ENCODE measurements at regions not wholly inside any gene's neighbourhood (a gene's known extent, or its start where the extent isn't known, plus 50 kb on each side); places are given as distances from the start of the nearest gene placed in this dataset.

GRCh38 chr6:91330896-91331295 is 744.0 kb upstream of the MAP3K7 start:
- intact Hi-C loops (cut with DNase I; ENCODE audit: low total_unique reads), result no loop called here
- Histone ChIP-seq H3K27me3 (no peaks in the 10 kb centered on the region), H3K9me3 (no peaks in the 10 kb centered on the region), H3K36me3 (no peaks in the 10 kb centered on the region), H3K4me3 (no peak overlapping the region), H3K4me1 (no peaks in the 10 kb centered on the region), H3K27ac (no peak overlapping the region)
- DNase-seq, result no peak
- no peak for TF ChIP-seq CTCF (IDR thresholded peaks at IDR 0.05)

GRCh38 chr6:91328241-91328640 is 741.4 kb upstream of the MAP3K7 start:
- H3K27me3 ChIP-seq, result no peaks in the 10 kb centered on the region
- TF ChIP-seq CTCF (IDR thresholded peaks at IDR 0.05), result no peak
- H3K27ac ChIP-seq, result no peak overlapping the region
- no peak for DNase-seq
- H3K36me3 ChIP-seq, result no peaks in the 10 kb centered on the region
- intact Hi-C loops (cut with DNase I; ENCODE audit: low total_unique reads), result no loop called here
- no peaks in the 10 kb centered on the region for H3K4me1 ChIP-seq
- H3K9me3 ChIP-seq, result no peaks in the 10 kb centered on the region
- no peak overlapping the region for H3K4me3 ChIP-seq

- H3K27me3 ChIP-seq, result no peaks in the 10 kb centered on the region
- no peaks in the 10 kb centered on the region for H3K36me3 ChIP-seq
- no peak overlapping the region for H3K4me3 ChIP-seq
- H3K9me3 ChIP-seq, result no peaks in the 10 kb centered on the region
- no peak for DNase-seq
- no peak overlapping the region for H3K27ac ChIP-seq
- TF ChIP-seq CTCF (IDR thresholded peaks at IDR 0.05), result no peak
- intact Hi-C loops (cut with DNase I; ENCODE audit: low total_unique reads), result no loop called here
- no peaks in the 10 kb centered on the region for H3K4me1 ChIP-seq
Observed at GRCh38 chr6:91324711-91325110, 737.8 kb upstream of the MAP3K7 start.

- no peaks in the 10 kb centered on the region for H3K27me3 ChIP-seq
- no peaks in the 10 kb centered on the region for H3K4me1 ChIP-seq
- intact Hi-C loops (cut with DNase I; ENCODE audit: low total_unique reads), result no loop called here
Observed at GRCh38 chr6:91317984-91318383, 731.1 kb upstream of the MAP3K7 start.

GRCh38 chr6:91317247-91317835 is 730.5 kb upstream of the MAP3K7 start:
- no peak for DNase-seq
- H3K4me3 ChIP-seq, result no peak overlapping the region
- no peak for TF ChIP-seq CTCF (IDR thresholded peaks at IDR 0.05)

More at GRCh38 chr6:91317984-91318383, 731.1 kb upstream of the MAP3K7 start:
- no peak for TF ChIP-seq CTCF (IDR thresholded peaks at IDR 0.05)
- H3K9me3 ChIP-seq, result no peaks in the 10 kb centered on the region
- H3K36me3 ChIP-seq, result no peaks in the 10 kb centered on the region
- H3K27ac ChIP-seq, result no peak overlapping the region
- H3K4me3 ChIP-seq, result no peak overlapping the region
- DNase-seq, result no peak

GRCh38 chr6:91310178-91310577 is 723.3 kb upstream of the MAP3K7 start:
- no peak for TF ChIP-seq CTCF (IDR thresholded peaks at IDR 0.05)
- no peak for DNase-seq
- intact Hi-C loops (cut with DNase I; ENCODE audit: low total_unique reads), result no loop called here
- H3K27ac ChIP-seq, result no peak overlapping the region
- no peaks in the 10 kb centered on the region for H3K36me3 ChIP-seq
- no peaks in the 10 kb centered on the region for H3K27me3 ChIP-seq
- no peak overlapping the region for H3K4me3 ChIP-seq
- no peaks in the 10 kb centered on the region for H3K9me3 ChIP-seq
- no peaks in the 10 kb centered on the region for H3K4me1 ChIP-seq

More at GRCh38 chr6:91317247-91317835, 730.5 kb upstream of the MAP3K7 start:
- Histone ChIP-seq H3K27me3 (no peaks in the 10 kb centered on the region), H3K36me3 (no peaks in the 10 kb centered on the region), H3K4me1 (no peaks in the 10 kb centered on the region), H3K27ac (no peak overlapping the region), H3K9me3 (no peaks in the 10 kb centered on the region)
- intact Hi-C loops (cut with DNase I; ENCODE audit: low total_unique reads), result no loop called here
